ENCODE measurements at regions not wholly inside any gene's neighbourhood (a gene's known extent, or its start where the extent isn't known, plus 50 kb on each side); places are given as distances from the start of the nearest gene placed in this dataset.

- DNase-seq (ENCODE audit: extremely low read depth, low read depth) = no peak
Measured at GRCh38 chr18:1618364-1618763, 713.7 kb downstream of the ADCYAP1 start.

GRCh38 chr18:1619507-1619906 is 714.8 kb downstream of the ADCYAP1 start:
- DNase-seq (ENCODE audit: extremely low read depth, low read depth) = no peak
- no peak for TF ChIP-seq CTCF (IDR thresholded peaks at IDR 0.05; ENCODE audit: low read depth, low read length)

More at GRCh38 chr18:1618364-1618763, 713.7 kb downstream of the ADCYAP1 start:
- TF ChIP-seq CTCF (IDR thresholded peaks at IDR 0.05; ENCODE audit: low read depth, low read length) = no peak

- TF ChIP-seq CTCF (IDR thresholded peaks at IDR 0.05; ENCODE audit: low read depth, low read length) = no peak
Measured at GRCh38 chr18:1624612-1625011, 719.9 kb downstream of the ADCYAP1 start.

GRCh38 chr18:1627494-1627893 is 722.8 kb downstream of the ADCYAP1 start:
- TF ChIP-seq CTCF (IDR thresholded peaks at IDR 0.05; ENCODE audit: low read depth, low read length) = no peak
- DNase-seq (ENCODE audit: extremely low read depth, low read depth) = no peak

More at GRCh38 chr18:1624612-1625011, 719.9 kb downstream of the ADCYAP1 start:
- DNase-seq (ENCODE audit: extremely low read depth, low read depth) = no peak

- no peak for TF ChIP-seq CTCF (IDR thresholded peaks at IDR 0.05; ENCODE audit: low read depth, low read length)
- no peak for DNase-seq (ENCODE audit: extremely low read depth, low read depth)
Measured at GRCh38 chr18:1648712-1649111, 744.0 kb downstream of the ADCYAP1 start.

GRCh38 chr18:1652018-1652417 is 747.3 kb downstream of the ADCYAP1 start:
- no peak for TF ChIP-seq CTCF (IDR thresholded peaks at IDR 0.05; ENCODE audit: low read depth, low read length)

GRCh38 chr18:1653873-1654272 is 749.2 kb downstream of the ADCYAP1 start:
- no peak for TF ChIP-seq CTCF (IDR thresholded peaks at IDR 0.05; ENCODE audit: low read depth, low read length)
- DNase-seq (ENCODE audit: extremely low read depth, low read depth) = no peak

More at GRCh38 chr18:1652018-1652417, 747.3 kb downstream of the ADCYAP1 start:
- DNase-seq (ENCODE audit: extremely low read depth, low read depth) = no peak

All from AG09319 (cell line).